Trophoblast cell (in vitro differentiated cells and primary cell): ENCODE measurements at regions not wholly inside any gene's neighbourhood (a gene's known extent, or its start where the extent isn't known, plus 50 kb on each side); places are given as distances from the start of the nearest gene placed in this dataset.
A peak's percentile ranks its signal among the peaks of the same experiment; 100 is the strongest.

Experiments used
- DNase-seq, 2 donors: peaks; one replicate each; pipeline ENCODE4 v3.0.0-alpha.2; 2016
- H2AFZ ChIP-seq: 2 replicates; pipeline ENCODE4 v1.6.1; 2013; ENCODE audit warnings: low read length, moderate library complexity, mild to moderate bottlenecking; ENCODE audit not compliant: insufficient read depth, poor library complexity
- H2AK5ac ChIP-seq: 2 replicates; pipeline ENCODE4 v1.6.1; 2013; ENCODE audit warnings: mild to moderate bottlenecking, low read length
- H2BK120ac ChIP-seq: 2 replicates; pipeline ENCODE4 v1.6.1; 2013; ENCODE audit warnings: low read length, mild to moderate bottlenecking, moderate library complexity; ENCODE audit not compliant: insufficient read depth, poor library complexity
- H2BK12ac ChIP-seq: 2 replicates; pipeline ENCODE4 v1.6.1; 2013; ENCODE audit warnings: mild to moderate bottlenecking, low read length, moderate library complexity
- H2BK5ac ChIP-seq: 2 replicates; pipeline ENCODE4 v1.6.1; 2013; ENCODE audit warnings: low read length, low read depth, moderate library complexity, mild to moderate bottlenecking; ENCODE audit not compliant: poor library complexity
- H3K14ac ChIP-seq: 2 replicates; pipeline ENCODE4 v1.6.1; 2013; ENCODE audit warnings: mild to moderate bottlenecking, low read length
- H3K18ac ChIP-seq: 2 replicates; pipeline ENCODE4 v1.6.1; 2013; ENCODE audit warnings: mild to moderate bottlenecking, low read length
- H3K23ac ChIP-seq: 2 replicates; pipeline ENCODE4 v1.6.1; 2013; ENCODE audit warnings: low read length
- H3K27ac ChIP-seq: 2 replicates; pipeline ENCODE4 v1.5.1; 2013; ENCODE audit warnings: low read depth, mild to moderate bottlenecking, inconsistent platforms, low read length, moderate library complexity
- H3K27me3 ChIP-seq: 2 replicates; pipeline ENCODE4 v1.6.1; 2013; ENCODE audit warnings: inconsistent platforms, mild to moderate bottlenecking, low read length, moderate library complexity; ENCODE audit not compliant: insufficient read depth
- H3K36me3 ChIP-seq, 2 experiments: 1 replicate in 1 of 2; 2 replicates in 1 of 2; pipeline ENCODE4 v1.6.1; 2013; ENCODE audit warnings: low read length in 2 of 2, mild to moderate bottlenecking in 2 of 2, moderate library complexity in 1 of 2; ENCODE audit not compliant: insufficient read depth in 2 of 2, control insufficient read depth in 1 of 2
- H3K4ac ChIP-seq: 2 replicates; pipeline ENCODE4 v1.6.1; 2013; ENCODE audit warnings: low read depth, mild to moderate bottlenecking, low read length, moderate library complexity
- H3K4me1 ChIP-seq, 2 experiments: 1 replicate in 1 of 2; 2 replicates in 1 of 2; pipeline ENCODE4 v1.6.1; 2013; ENCODE audit warnings: low read length in 2 of 2, mild to moderate bottlenecking in 2 of 2, moderate library complexity in 1 of 2; ENCODE audit not compliant: insufficient read depth in 2 of 2, control insufficient read depth in 1 of 2
- H3K4me2 ChIP-seq: 2 replicates; pipeline ENCODE4 v1.6.1; 2013; ENCODE audit warnings: inconsistent platforms, mild to moderate bottlenecking, low read length, moderate library complexity
- H3K4me3 ChIP-seq: 2 replicates; pipeline ENCODE4 v1.5.1; 2013; ENCODE audit warnings: mild to moderate bottlenecking, low read depth, low read length, inconsistent platforms
- H3K79me1 ChIP-seq: one replicate; pipeline ENCODE4 v1.6.1; 2013; ENCODE audit warnings: low read length
- H3K79me2 ChIP-seq: 2 replicates; pipeline ENCODE4 v1.6.1; 2013; ENCODE audit warnings: low read length, mild to moderate bottlenecking; ENCODE audit not compliant: control insufficient read depth, insufficient read depth, poor library complexity
- H3K9ac ChIP-seq: 2 replicates; pipeline ENCODE4 v1.6.1; 2013; ENCODE audit warnings: mild to moderate bottlenecking, low read length
- H3K9me3 ChIP-seq: 2 replicates; pipeline ENCODE4 v1.6.1; 2013; ENCODE audit warnings: low read depth, mild to moderate bottlenecking, control low read depth, inconsistent platforms, low read length; ENCODE audit not compliant: insufficient read depth
- H4K12ac ChIP-seq: 2 replicates; pipeline ENCODE4 v1.6.1; 2013; ENCODE audit warnings: low read depth, mild to moderate bottlenecking, low read length, moderate library complexity
- H4K8ac ChIP-seq: 2 replicates; pipeline ENCODE4 v1.6.1; 2013; ENCODE audit warnings: low read depth, mild to moderate bottlenecking, low read length, moderate library complexity
- H4K91ac ChIP-seq: one replicate; pipeline ENCODE4 v1.6.1; 2013; ENCODE audit warnings: low read depth, mild to moderate bottlenecking, low read length, moderate library complexity
- WGBS: extraction: QIAGEN DNeasy Blood & Tissue Kit; methylation state at CpG from one replicate; pipeline ENCODE4 v1.1.7; 2013; ENCODE audit warnings: missing lambda C conversion rate; ENCODE audit not compliant: insufficient read length, insufficient coverage; ENCODE audit errors: extremely low coverage; 5-methylcytosine and 5-hydroxymethylcytosine counted together

GRCh38 chr16:24414534-24414933, 124.8 kb upstream of the RBBP6 start:
- Histone ChIP-seq H4K91ac (no peak overlapping the region), H3K4me2 (no peak overlapping the region), H3K79me2 (no peaks in the 10 kb centered on the region), H3K23ac (no peak overlapping the region), H3K4me3 (no peak overlapping the region), H3K9me3 (peaks cover 2% of the 10 kb centered on the region), H3K14ac (no peak overlapping the region), H2AK5ac (no peak overlapping the region), H3K36me3 (no peaks in the 10 kb centered on the region), H3K4ac (no peak overlapping the region), H3K27me3 (no peaks in the 10 kb centered on the region), H2AFZ (no peak overlapping the region), H3K9ac (no peak overlapping the region), H4K12ac (no peak overlapping the region), H4K8ac (no peak overlapping the region), H2BK5ac (no peak overlapping the region), H3K79me1 (no peaks in the 10 kb centered on the region), H2BK120ac (no peak overlapping the region), H3K4me1 (no peaks in the 10 kb centered on the region), H2BK12ac (no peak overlapping the region), H3K18ac (no peak overlapping the region), H3K27ac (no peak overlapping the region)
- WGBS = no CpG with 5 or more reads among the region's 3 CpGs
- DNase-seq = no peak

- DNase-seq = peak in 1 of 2 donors; percentile 25
- H3K36me3 ChIP-seq = no peaks in the 10 kb centered on the region
- H2AFZ ChIP-seq = no peak overlapping the region
- H4K91ac ChIP-seq = no peak overlapping the region
- H3K79me1 ChIP-seq = no peaks in the 10 kb centered on the region
- no peaks in the 10 kb centered on the region for H3K4me1 ChIP-seq
- no peak overlapping the region for H3K23ac ChIP-seq
- no peak overlapping the region for H3K18ac ChIP-seq
- H4K12ac ChIP-seq = no peak overlapping the region
- H3K4me2 ChIP-seq = no peak overlapping the region
- no peak overlapping the region for H3K4ac ChIP-seq
- H4K8ac ChIP-seq = no peak overlapping the region
- H2BK5ac ChIP-seq = no peak overlapping the region
- H3K14ac ChIP-seq = no peak overlapping the region
- no peak overlapping the region for H3K4me3 ChIP-seq
- peaks cover 2% of the 10 kb centered on the region for H3K9me3 ChIP-seq
- H3K27me3 ChIP-seq = no peaks in the 10 kb centered on the region
- H3K9ac ChIP-seq = no peak overlapping the region
- no peak overlapping the region for H2BK120ac ChIP-seq
- H2AK5ac ChIP-seq = no peak overlapping the region
- no peak overlapping the region for H2BK12ac ChIP-seq
- no peak overlapping the region for H3K27ac ChIP-seq
- H3K79me2 ChIP-seq = no peaks in the 10 kb centered on the region
- no CpG with 5 or more reads among the region's 3 CpGs for WGBS
These were observed 120.6 kb upstream of the RBBP6 start for GRCh38 chr16:24418733-24419132.

GRCh38 chr16:24423312-24423711, 116.1 kb upstream of the RBBP6 start:
- Histone ChIP-seq H3K4ac (no peak overlapping the region), H3K14ac (no peak overlapping the region), H3K23ac (no peak overlapping the region), H3K18ac (no peak overlapping the region), H3K9me3 (no peaks in the 10 kb centered on the region), H3K27me3 (no peaks in the 10 kb centered on the region), H2AK5ac (no peak overlapping the region), H2BK120ac (no peak overlapping the region), H3K79me2 (no peaks in the 10 kb centered on the region), H3K36me3 (no peaks in the 10 kb centered on the region), H2BK5ac (no peak overlapping the region), H3K9ac (no peak overlapping the region), H4K12ac (no peak overlapping the region), H3K79me1 (no peaks in the 10 kb centered on the region), H3K4me1 (no peaks in the 10 kb centered on the region), H3K4me3 (no peak overlapping the region), H2BK12ac (no peak overlapping the region), H2AFZ (no peak overlapping the region), H3K27ac (no peak overlapping the region), H4K91ac (no peak overlapping the region), H4K8ac (no peak overlapping the region), H3K4me2 (no peak overlapping the region)
- WGBS = no CpG with 5 or more reads among the region's 4 CpGs
- no peak for DNase-seq

- no CpG with 5 or more reads among the region's 3 CpGs for WGBS
- H3K23ac ChIP-seq = no peak overlapping the region
- no peaks in the 10 kb centered on the region for H3K9me3 ChIP-seq
- H4K91ac ChIP-seq = no peak overlapping the region
- H3K9ac ChIP-seq = no peak overlapping the region
- DNase-seq = no peak
- H3K18ac ChIP-seq = no peak overlapping the region
- no peak overlapping the region for H3K14ac ChIP-seq
- no peaks in the 10 kb centered on the region for H3K79me2 ChIP-seq
- no peak overlapping the region for H2AFZ ChIP-seq
- no peak overlapping the region for H3K4me2 ChIP-seq
- no peak overlapping the region for H2BK120ac ChIP-seq
- no peak overlapping the region for H2AK5ac ChIP-seq
- no peak overlapping the region for H3K27ac ChIP-seq
- no peaks in the 10 kb centered on the region for H3K4me1 ChIP-seq
- no peak overlapping the region for H3K4ac ChIP-seq
- no peak overlapping the region for H2BK12ac ChIP-seq
- no peak overlapping the region for H3K4me3 ChIP-seq
- no peaks in the 10 kb centered on the region for H3K36me3 ChIP-seq
- no peaks in the 10 kb centered on the region for H3K79me1 ChIP-seq
- H4K8ac ChIP-seq = no peak overlapping the region
- no peak overlapping the region for H2BK5ac ChIP-seq
- H3K27me3 ChIP-seq = no peaks in the 10 kb centered on the region
- H4K12ac ChIP-seq = no peak overlapping the region
These were observed 115.0 kb upstream of the RBBP6 start for GRCh38 chr16:24424364-24424763.
